Testis (tissue), 2 donors: ENCODE measurements at regions not wholly inside any gene's neighbourhood (a gene's known extent, or its start where the extent isn't known, plus 50 kb on each side); places are given as distances from the start of the nearest gene placed in this dataset.

Experiments used
- CTCF ChIP-seq, 3 experiments: fragments of 450-650 bp in 2 of 3; fragments of 200-600 bp in 1 of 3; sonication (generic) in 1 of 3; IDR thresholded peaks; one replicate each; pipeline ENCODE4 v1.5.1; 2016 to 2019; ENCODE audit warnings: antibody characterized with exemption in 3 of 3, mild to moderate bottlenecking in 2 of 3, moderate library complexity in 1 of 3
- POLR2A ChIP-seq: fragments of 450-650 bp; IDR thresholded peaks from one replicate; pipeline ENCODE4 v1.6.1; 2017; ENCODE audit warnings: antibody characterized with exemption, mild to moderate bottlenecking, moderate library complexity

GRCh38 chr3:193031911-193032310, 114.3 kb upstream of the MB21D2 start:
- TF ChIP-seq POLR2A (no peak), CTCF (IDR thresholded peaks at IDR 0.05) (no peak)
